ENCODE measurements at regions not wholly inside any gene's neighbourhood (a gene's known extent, or its start where the extent isn't known, plus 50 kb on each side); places are given as distances from the start of the nearest gene placed in this dataset.
"Not testable (repeated sequence)": the region's sequence is repeated elsewhere in the genome, so short reads cannot be mapped to it uniquely, and the experiment has no call there.

- H3K4me1 ChIP-seq; H3K4me3 ChIP-seq; DNase-seq; H3K9me3 ChIP-seq; H3K36me3 ChIP-seq; intact Hi-C loops (cut with DNase I); ATAC-seq; H3K27me3 ChIP-seq; H3K27ac ChIP-seq: not testable (repeated sequence)
These were observed 87.7 kb downstream of the FOXD4L6 start for GRCh38 chr9:41040705-41041342.

GRCh38 chr9:41035276-41035675 lies 93.2 kb downstream of the FOXD4L6 start:
- not testable (repeated sequence) for ATAC-seq

GRCh38 chr9:41034699-41035197 lies 93.7 kb downstream of the FOXD4L6 start:
- H3K4me3 ChIP-seq; ATAC-seq; H3K27me3 ChIP-seq; H3K4me1 ChIP-seq; DNase-seq; intact Hi-C loops (cut with DNase I); H3K9me3 ChIP-seq; H3K27ac ChIP-seq; H3K36me3 ChIP-seq: not testable (repeated sequence)

More at GRCh38 chr9:41035276-41035675, 93.2 kb downstream of the FOXD4L6 start:
- H3K27me3 ChIP-seq; H3K27ac ChIP-seq; H3K9me3 ChIP-seq; H3K4me1 ChIP-seq; intact Hi-C loops (cut with DNase I); DNase-seq; H3K4me3 ChIP-seq; H3K36me3 ChIP-seq: not testable (repeated sequence)

GRCh38 chr9:41033877-41034276 lies 94.6 kb downstream of the FOXD4L6 start:
- H3K4me1 ChIP-seq; H3K4me3 ChIP-seq; H3K27me3 ChIP-seq; DNase-seq; intact Hi-C loops (cut with DNase I); H3K27ac ChIP-seq; H3K36me3 ChIP-seq; ATAC-seq; H3K9me3 ChIP-seq: not testable (repeated sequence)

GRCh38 chr9:41033360-41033759 lies 95.1 kb downstream of the FOXD4L6 start:
- intact Hi-C loops (cut with DNase I); ATAC-seq; H3K4me1 ChIP-seq; H3K27ac ChIP-seq; H3K27me3 ChIP-seq; H3K9me3 ChIP-seq; H3K4me3 ChIP-seq; H3K36me3 ChIP-seq; DNase-seq: not testable (repeated sequence)

GRCh38 chr9:41026912-41027676 lies 101.4 kb downstream of the FOXD4L6 start:
- H3K4me3 ChIP-seq; DNase-seq; H3K4me1 ChIP-seq; H3K36me3 ChIP-seq; ATAC-seq; H3K27me3 ChIP-seq; H3K27ac ChIP-seq; H3K9me3 ChIP-seq; intact Hi-C loops (cut with DNase I): not testable (repeated sequence)

GRCh38 chr9:41022365-41022764 lies 106.1 kb downstream of the FOXD4L6 start:
- H3K36me3 ChIP-seq; H3K4me3 ChIP-seq; H3K9me3 ChIP-seq; H3K4me1 ChIP-seq; H3K27me3 ChIP-seq; intact Hi-C loops (cut with DNase I); H3K27ac ChIP-seq; ATAC-seq; DNase-seq: not testable (repeated sequence)

GRCh38 chr9:41019858-41020562 lies 108.5 kb downstream of the FOXD4L6 start:
- H3K36me3 ChIP-seq; H3K4me1 ChIP-seq; DNase-seq; ATAC-seq; intact Hi-C loops (cut with DNase I); H3K4me3 ChIP-seq; H3K27ac ChIP-seq; H3K9me3 ChIP-seq; H3K27me3 ChIP-seq: not testable (repeated sequence)

- H3K27ac ChIP-seq; H3K27me3 ChIP-seq; H3K4me3 ChIP-seq; H3K9me3 ChIP-seq; H3K4me1 ChIP-seq; intact Hi-C loops (cut with DNase I): not testable (repeated sequence)
- peak; percentile 30 for ATAC-seq
- DNase-seq: peak in 1 of 4 donors; percentile 3
- peaks cover 0 to 11% of the 10 kb centered on the region in 2 donors for H3K36me3 ChIP-seq
These were observed 109.5 kb downstream of the FOXD4L6 start for GRCh38 chr9:41018948-41019347.

- H3K36me3 ChIP-seq: peaks cover 0 to 31% of the 10 kb centered on the region in 2 donors
- H3K4me3 ChIP-seq; H3K9me3 ChIP-seq; DNase-seq; H3K4me1 ChIP-seq; ATAC-seq; intact Hi-C loops (cut with DNase I); H3K27me3 ChIP-seq; H3K27ac ChIP-seq: not testable (repeated sequence)
These were observed 111.8 kb downstream of the FOXD4L6 start for GRCh38 chr9:41016699-41017098.

GRCh38 chr9:40999952-41000700 lies 128.4 kb downstream of the FOXD4L6 start:
- H3K27ac ChIP-seq; H3K9me3 ChIP-seq; DNase-seq; ATAC-seq; H3K27me3 ChIP-seq; intact Hi-C loops (cut with DNase I); H3K4me3 ChIP-seq: not testable (repeated sequence)
- H3K4me1 ChIP-seq: peaks cover 0 to 19% of the 10 kb centered on the region in 2 donors
- H3K36me3 ChIP-seq: peaks cover 0 to 40% of the 10 kb centered on the region in 2 donors

- H3K27me3 ChIP-seq, H3K27ac ChIP-seq, DNase-seq: not testable (repeated sequence)
These were observed 133.0 kb downstream of the FOXD4L6 start for GRCh38 chr9:40995490-40995889.

More at GRCh38 chr9:40995490-40995889, 133.0 kb downstream of the FOXD4L6 start:
- H3K9me3 ChIP-seq; intact Hi-C loops (cut with DNase I); H3K4me3 ChIP-seq; ATAC-seq: not testable (repeated sequence)
- Histone ChIP-seq H3K4me1 (peaks cover 12 to 46% of the 10 kb centered on the region in 2 donors), H3K36me3 (peaks cover 0 to 30% of the 10 kb centered on the region in 2 donors)

Measured in left lung (tissue), 4 donors.